DND-41 (cell line): ENCODE measurements at regions not wholly inside any gene's neighbourhood (a gene's known extent, or its start where the extent isn't known, plus 50 kb on each side); places are given as distances from the start of the nearest gene placed in this dataset.

Source experiments
- CTCF ChIP-seq: IDR thresholded peaks from 2 replicates; pipeline ENCODE4 v1.5.1; 2012; ENCODE audit warnings: borderline replicate concordance, low read length, moderate library complexity, mild to moderate bottlenecking; ENCODE audit not compliant: poor library complexity, severe bottlenecking; ENCODE audit errors: extremely low read depth
- EZH2 ChIP-seq: IDR thresholded peaks from 3 replicates; pipeline ENCODE4 v1.6.1; 2012; ENCODE audit warnings: borderline replicate concordance, low read depth, mild to moderate bottlenecking, moderate library complexity, low read length, inconsistent platforms; ENCODE audit not compliant: severe bottlenecking

GRCh38 chr5:54703565-54704255, 186.2 kb downstream of the SNX18 start:
- no peak for TF ChIP-seq EZH2
- no peak for TF ChIP-seq CTCF
